ENCODE measurements at regions not wholly inside any gene's neighbourhood (a gene's known extent, or its start where the extent isn't known, plus 50 kb on each side); places are given as distances from the start of the nearest gene placed in this dataset.

- Mint-ChIP-seq H3K27ac (no peak overlapping the region), H3K27me3 (no peaks in the 10 kb centered on the region), H3K36me3 (ENCODE audit: low read depth) (no peaks in the 10 kb centered on the region), H3K4me3 (no peak overlapping the region), H3K4me1 (ENCODE audit: low read depth) (no peaks in the 10 kb centered on the region), H3K9me3 (no peaks in the 10 kb centered on the region)
- intact Hi-C loops (cut with DNase I, micrococcal nuclease) = no loop called here
- H3K27ac ChIP-seq (ENCODE audit: low read depth in 1 of 2, low read length in 2 of 2) = no peak overlapping the region
- ATAC-seq (ENCODE audit: poor library complexity) (no peak), DNase-seq (no peak)
- no peak overlapping the region for H3K4me3 ChIP-seq (ENCODE audit: low read length)
- CTCF ChIA-PET = no interaction called here
- POLR2A ChIA-PET = no interaction called here
- H3K4me1 ChIP-seq (ENCODE audit: insufficient read depth, low read length) = no peaks in the 10 kb centered on the region
- H3K27me3 ChIP-seq (ENCODE audit: control insufficient read depth in 1 of 2, insufficient read depth in 2 of 2, low read length in 2 of 2) = no peaks in the 10 kb centered on the region
- no peak for TF ChIP-seq CTCF (IDR thresholded peaks at IDR 0.05)
- H3K9me3 ChIP-seq (ENCODE audit: control insufficient read depth in 1 of 2, insufficient read depth in 1 of 2, low read length in 2 of 2) = peaks cover 0 to 4% of the 10 kb centered on the region in 2 experiments
- H3K36me3 ChIP-seq (ENCODE audit: insufficient read depth, low read length) = no peaks in the 10 kb centered on the region
These were observed 343.0 kb upstream of the SEMA3D start for GRCh38 chr7:85529831-85530230.

DNA sequence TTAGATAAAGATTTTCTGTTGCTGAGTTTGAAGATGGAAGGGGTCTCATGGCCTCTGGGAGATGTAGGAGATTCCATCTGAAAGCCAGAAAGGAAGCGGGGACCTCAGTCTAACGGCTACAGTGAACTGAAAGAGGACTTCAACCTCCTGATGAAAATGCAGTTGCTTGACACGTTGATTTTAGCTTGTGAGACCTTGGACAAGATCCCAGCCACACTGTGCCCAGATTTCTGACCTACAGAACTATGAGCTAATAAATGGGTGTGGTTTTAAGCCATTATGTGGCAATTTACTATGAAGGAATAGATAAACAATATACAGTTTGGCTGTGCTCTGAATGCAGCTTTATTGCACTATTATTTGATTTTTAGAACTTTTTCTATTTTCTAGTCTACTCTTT is 342.3 kb upstream of the SEMA3D start:
- POLR2A ChIA-PET = interaction anchor here (0.6 kb wide), 1 partner anchor 426 kb away, joined by 3 read pairs; no protein-coding TSS in a partner anchor
- no peak overlapping the region for H3K4me3 ChIP-seq (ENCODE audit: low read length)
- intact Hi-C loops (cut with DNase I, micrococcal nuclease) = no loop called here
- no peak for TF ChIP-seq CTCF (IDR thresholded peaks at IDR 0.05)
- DNase-seq (no peak), ATAC-seq (ENCODE audit: poor library complexity) (no peak)
- Mint-ChIP-seq H3K4me1 (ENCODE audit: low read depth) (no peaks in the 10 kb centered on the region), H3K36me3 (ENCODE audit: low read depth) (no peaks in the 10 kb centered on the region), H3K27ac (no peak overlapping the region), H3K9me3 (no peaks in the 10 kb centered on the region), H3K4me3 (no peak overlapping the region), H3K27me3 (no peaks in the 10 kb centered on the region)
- no peaks in the 10 kb centered on the region for H3K36me3 ChIP-seq (ENCODE audit: insufficient read depth, low read length)
- no peak overlapping the region for H3K27ac ChIP-seq (ENCODE audit: low read depth in 1 of 2, low read length in 2 of 2)
- CTCF ChIA-PET = no interaction called here
- no peaks in the 10 kb centered on the region for H3K4me1 ChIP-seq (ENCODE audit: insufficient read depth, low read length)
- no peaks in the 10 kb centered on the region for H3K27me3 ChIP-seq (ENCODE audit: control insufficient read depth in 1 of 2, insufficient read depth in 2 of 2, low read length in 2 of 2)
- peaks cover 0 to 4% of the 10 kb centered on the region in 2 experiments for H3K9me3 ChIP-seq (ENCODE audit: control insufficient read depth in 1 of 2, insufficient read depth in 1 of 2, low read length in 2 of 2)

DNA sequence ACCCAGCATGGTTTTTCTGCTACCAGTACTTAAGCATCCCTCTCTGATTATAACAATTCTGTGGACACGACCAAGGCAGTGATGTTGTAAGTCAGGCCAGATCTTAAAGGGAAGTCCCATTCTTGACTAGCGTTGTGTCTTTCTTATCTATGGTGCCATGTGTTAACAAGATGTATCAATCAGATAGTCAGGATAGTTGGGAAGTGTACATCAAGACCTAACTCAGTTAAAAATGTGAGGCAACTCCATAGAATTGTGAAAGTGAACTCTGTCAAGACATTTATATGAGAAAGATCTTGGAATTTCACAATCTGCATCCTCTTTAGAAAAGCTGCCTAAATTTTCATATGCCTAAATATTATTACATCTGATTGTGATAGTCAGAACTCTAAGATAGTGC is 341.7 kb upstream of the SEMA3D start:
- no peaks in the 10 kb centered on the region for H3K4me1 Mint-ChIP-seq (ENCODE audit: low read depth)
- intact Hi-C loops (cut with DNase I, micrococcal nuclease) = no loop called here

More for the DNA sequence above, 341.7 kb upstream of the SEMA3D start:
- ChIA-PET CTCF (no interaction called here), POLR2A (no interaction called here)
- Histone ChIP-seq H3K27ac (ENCODE audit: low read depth in 1 of 2, low read length in 2 of 2) (no peak overlapping the region), H3K9me3 (ENCODE audit: control insufficient read depth in 1 of 2, insufficient read depth in 1 of 2, low read length in 2 of 2) (peaks cover 0 to 4% of the 10 kb centered on the region in 2 experiments), H3K4me1 (ENCODE audit: insufficient read depth, low read length) (no peaks in the 10 kb centered on the region), H3K27me3 (ENCODE audit: control insufficient read depth in 1 of 2, insufficient read depth in 2 of 2, low read length in 2 of 2) (no peaks in the 10 kb centered on the region), H3K4me3 (ENCODE audit: low read length) (no peak overlapping the region), H3K36me3 (ENCODE audit: insufficient read depth, low read length) (no peaks in the 10 kb centered on the region)
- no peak for ATAC-seq (ENCODE audit: poor library complexity)
- Mint-ChIP-seq H3K27ac (no peak overlapping the region), H3K27me3 (no peaks in the 10 kb centered on the region), H3K36me3 (ENCODE audit: low read depth) (no peaks in the 10 kb centered on the region), H3K9me3 (no peaks in the 10 kb centered on the region), H3K4me3 (no peak overlapping the region)
- no peak for DNase-seq
- no peak for TF ChIP-seq CTCF (IDR thresholded peaks at IDR 0.05)

Measured in CD4-positive, alpha-beta T cell (primary cell).